IPS DF 19.7 (cell line): ENCODE measurements at regions not wholly inside any gene's neighbourhood (a gene's known extent, or its start where the extent isn't known, plus 50 kb on each side); places are given as distances from the start of the nearest gene placed in this dataset.

Experiments used
- DNase-seq: peaks from one replicate; pipeline ENCODE4 v3.0.0-alpha.2; 2013; ENCODE audit warnings: low read depth, low spot score

GRCh38 chr21:24131056-24131455 is 1476.2 kb downstream of the MRPL39 start:
- DNase-seq: no peak

DNA sequence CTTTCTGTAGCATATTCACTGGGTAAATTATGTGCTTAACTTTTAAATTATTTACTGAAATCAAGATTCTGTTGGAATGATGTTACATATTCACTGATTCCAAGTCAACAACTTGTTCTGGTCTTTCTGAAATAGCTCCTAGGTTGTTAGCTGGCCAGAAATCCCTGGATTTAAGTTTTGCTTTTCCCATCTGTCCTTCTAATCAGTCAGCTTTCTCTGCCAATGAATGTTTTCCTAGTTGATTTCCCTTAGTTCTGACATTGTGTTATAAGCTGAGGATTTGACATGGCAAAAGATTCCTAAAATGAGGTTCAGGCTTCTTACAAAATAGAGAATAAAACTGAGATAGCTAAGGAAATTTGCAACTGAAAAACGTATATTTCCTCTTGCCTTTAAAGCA is 1479.6 kb downstream of the MRPL39 start:
- DNase-seq: no peak

DNA sequence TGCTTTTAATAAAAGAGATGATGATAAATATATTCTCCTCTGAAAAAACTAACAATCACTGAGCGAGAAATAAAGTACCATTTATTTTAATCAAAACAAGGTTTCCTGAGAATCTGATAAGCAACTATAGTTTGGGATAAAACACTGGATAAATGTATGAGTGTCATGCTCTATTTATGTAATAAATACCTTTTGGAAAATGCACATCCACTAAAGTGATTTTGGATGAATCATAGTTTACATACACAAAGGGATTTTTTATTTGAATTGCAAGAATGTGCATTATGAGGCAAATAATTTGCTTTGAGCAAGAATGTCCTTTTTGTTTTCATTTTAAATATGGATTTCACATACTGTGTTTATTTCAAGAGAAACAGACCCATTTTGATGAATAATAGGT is 1483.5 kb downstream of the MRPL39 start:
- no peak for DNase-seq

DNA sequence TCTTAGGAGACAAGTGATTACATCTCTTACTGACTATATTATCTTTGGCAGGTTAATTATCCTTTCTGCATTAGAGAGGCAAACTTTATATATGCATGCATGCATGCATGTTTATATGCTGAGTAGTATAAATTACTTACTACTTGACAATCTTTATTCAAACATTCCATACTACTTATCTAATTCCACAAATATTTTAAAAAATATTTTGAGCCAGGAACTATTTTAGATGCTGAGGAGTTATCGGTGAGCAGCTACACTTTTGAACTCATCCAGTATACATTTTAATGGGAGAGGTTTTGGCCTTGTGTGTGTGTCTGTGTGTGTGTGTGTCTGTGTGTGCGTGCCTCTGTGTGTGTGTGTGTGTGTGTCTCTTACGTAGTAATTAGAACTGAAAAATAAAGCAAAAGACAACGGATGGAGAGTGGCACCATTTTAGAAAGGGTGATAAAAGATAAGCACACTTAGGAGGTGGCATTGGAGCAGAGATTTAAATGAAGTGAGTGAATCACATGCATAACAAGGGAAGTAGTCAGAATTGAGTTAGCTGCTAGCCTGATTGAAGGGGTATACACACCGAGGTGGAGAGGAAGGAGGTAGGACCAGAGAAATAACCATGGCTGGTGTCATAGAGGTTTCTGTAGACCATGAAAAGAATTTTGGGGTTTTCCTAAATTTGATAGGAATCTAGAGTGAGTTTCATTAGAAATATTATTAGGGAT is 1488.4 kb downstream of the MRPL39 start:
- DNase-seq: no peak

- DNase-seq: no peak
These were observed 1492.1 kb downstream of the MRPL39 start for GRCh38 chr21:24115141-24115540.

DNA sequence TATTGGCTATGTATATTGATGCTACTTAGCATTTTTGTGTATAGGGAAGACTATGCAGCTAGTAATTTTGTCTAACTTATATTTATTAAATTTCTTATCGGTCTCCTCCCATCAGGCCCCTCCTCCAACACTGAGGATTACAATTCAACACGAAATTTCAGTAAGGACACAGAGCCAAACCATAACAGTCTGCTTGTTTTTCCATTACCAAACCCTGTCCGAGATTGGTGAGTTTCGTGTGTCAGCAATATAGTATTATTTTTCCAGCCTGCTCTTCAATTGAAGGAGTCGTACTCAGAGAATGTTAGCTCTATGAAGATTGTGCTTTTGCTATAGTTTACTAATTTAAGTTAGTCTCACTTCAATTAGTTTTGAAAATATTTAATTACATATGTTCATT is 1495.3 kb downstream of the MRPL39 start:
- DNase-seq: no peak

DNA sequence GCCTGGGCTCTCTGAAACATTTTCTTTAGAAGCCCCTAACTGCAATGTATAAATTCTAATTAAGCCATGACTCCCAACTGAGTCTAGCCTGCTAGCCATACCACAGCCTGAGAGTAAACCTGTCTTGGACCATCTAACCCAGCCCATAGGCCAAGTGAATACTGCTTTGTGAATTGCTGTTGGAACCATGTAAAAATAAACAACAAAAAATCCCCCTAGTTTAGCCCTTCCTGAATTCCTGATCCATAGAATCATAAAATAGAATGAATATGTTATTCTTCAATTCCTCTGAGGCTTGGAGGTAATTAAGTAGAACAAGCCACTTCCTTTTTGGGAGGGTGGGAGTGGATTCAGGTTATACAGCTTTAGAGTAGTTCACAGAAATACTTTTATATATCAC is 1496.4 kb downstream of the MRPL39 start:
- no peak for DNase-seq

DNA sequence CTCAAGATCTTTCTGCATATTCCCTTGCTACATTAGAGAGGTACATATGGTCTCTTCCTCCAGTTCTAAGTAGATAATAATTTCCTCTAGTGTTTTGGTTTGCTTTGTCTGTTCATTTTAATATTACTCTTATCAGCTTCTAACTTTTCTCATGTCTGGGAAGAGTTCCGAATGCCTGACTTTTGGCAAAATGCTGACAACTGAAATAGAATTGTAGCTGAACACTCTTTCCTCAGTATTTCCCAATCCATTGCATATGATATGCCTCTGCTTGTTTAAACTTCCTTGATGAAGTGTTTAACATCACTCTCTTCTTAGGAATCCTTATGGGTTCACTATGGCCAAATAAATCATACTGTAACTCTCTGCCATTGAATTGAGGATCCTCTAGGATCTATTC is 1510.1 kb downstream of the MRPL39 start:
- no peak for DNase-seq

GRCh38 chr21:24096651-24097050 is 1510.6 kb downstream of the MRPL39 start:
- DNase-seq: no peak

GRCh38 chr21:24093032-24093431 is 1514.2 kb downstream of the MRPL39 start:
- no peak for DNase-seq

GRCh38 chr21:24076179-24076578 is 1531.1 kb downstream of the MRPL39 start:
- DNase-seq: no peak

- no peak for DNase-seq
These were observed 1551.6 kb downstream of the MRPL39 start for GRCh38 chr21:24055696-24056095.

- DNase-seq: no peak
These were observed 1557.0 kb downstream of the MRPL39 start for GRCh38 chr21:24050231-24050630.

- DNase-seq: no peak
These were observed 1560.3 kb downstream of the MRPL39 start for GRCh38 chr21:24046829-24047443.

DNA sequence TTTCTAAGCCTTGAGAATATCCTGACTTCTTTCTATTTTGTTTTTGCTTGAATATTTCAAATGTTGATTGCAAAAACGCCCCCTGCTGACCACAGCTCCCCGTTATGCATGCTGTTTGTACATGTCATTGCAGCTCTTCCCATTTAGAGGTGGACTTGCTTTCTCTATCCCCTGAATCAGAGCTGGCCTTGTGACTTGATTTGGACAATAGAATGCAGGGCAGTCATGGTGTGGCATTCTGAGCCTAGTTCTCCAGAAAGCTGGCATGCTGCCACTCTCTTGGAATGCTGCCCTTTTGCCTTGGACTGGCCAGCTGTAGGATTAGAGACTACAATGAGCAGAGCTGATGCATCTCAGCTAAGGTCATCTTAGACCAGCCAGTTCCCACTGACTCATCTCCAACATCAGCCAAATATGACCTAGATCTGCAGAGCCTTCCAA is 1561.5 kb downstream of the MRPL39 start:
- DNase-seq: no peak

DNA sequence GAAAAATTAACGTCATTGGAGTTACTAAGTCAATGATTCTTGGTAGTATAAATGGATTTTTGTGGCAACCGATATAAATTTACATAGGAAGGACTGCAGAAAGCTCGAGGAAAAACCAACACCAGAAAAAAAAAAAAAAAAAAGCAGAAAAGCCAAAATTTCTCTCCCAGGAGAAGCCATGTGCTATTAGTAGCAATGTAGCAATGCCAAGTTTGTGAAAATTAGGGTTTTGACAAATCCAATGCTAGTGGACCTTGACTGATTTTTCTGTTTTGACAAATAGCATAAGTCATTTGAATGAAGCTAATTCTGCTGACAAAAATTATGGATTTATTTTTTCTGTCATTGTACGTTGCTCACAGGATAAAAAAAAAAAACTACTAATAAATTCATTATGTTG is 1561.9 kb downstream of the MRPL39 start:
- no peak for DNase-seq

DNA sequence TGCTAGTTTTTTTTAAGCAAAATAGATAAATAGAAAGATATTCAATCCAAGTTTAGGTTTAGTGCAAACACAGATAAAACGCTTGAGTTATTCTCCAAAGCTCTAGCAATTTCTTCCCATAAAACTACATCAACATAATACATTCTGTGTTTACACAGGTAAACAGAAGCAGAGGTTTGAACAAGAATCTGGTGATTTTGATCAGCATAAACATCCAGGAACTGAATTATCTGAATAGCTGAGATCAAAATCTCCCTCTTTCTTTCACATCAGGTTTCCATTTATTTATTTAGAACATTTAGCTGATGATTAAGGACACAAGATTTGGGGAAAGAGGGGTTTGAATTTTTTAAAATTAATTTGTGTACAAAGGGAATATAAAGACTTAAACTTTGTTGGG is 1564.6 kb downstream of the MRPL39 start:
- DNase-seq: no peak

GRCh38 chr21:24032709-24033232 is 1574.5 kb downstream of the MRPL39 start:
- DNase-seq: no peak

DNA sequence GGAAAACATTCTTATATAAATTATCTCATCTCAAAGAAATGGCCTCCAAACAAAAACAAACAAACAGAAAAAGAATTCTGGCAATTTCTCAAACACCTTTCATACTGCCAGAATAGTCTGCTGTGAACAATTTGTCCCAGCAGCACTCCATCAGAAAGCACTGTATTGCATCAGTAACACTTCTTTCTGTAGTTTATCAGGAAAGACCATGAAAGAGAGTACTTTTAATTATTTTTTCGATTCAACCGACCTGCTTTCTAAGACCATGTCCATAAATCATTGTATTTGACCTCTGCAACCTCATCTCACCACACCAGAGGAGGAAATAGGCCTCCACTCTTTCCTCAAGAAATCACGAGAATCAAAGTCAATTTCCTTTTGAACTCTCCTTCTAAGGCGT is 1579.9 kb downstream of the MRPL39 start:
- no peak for DNase-seq

DNA sequence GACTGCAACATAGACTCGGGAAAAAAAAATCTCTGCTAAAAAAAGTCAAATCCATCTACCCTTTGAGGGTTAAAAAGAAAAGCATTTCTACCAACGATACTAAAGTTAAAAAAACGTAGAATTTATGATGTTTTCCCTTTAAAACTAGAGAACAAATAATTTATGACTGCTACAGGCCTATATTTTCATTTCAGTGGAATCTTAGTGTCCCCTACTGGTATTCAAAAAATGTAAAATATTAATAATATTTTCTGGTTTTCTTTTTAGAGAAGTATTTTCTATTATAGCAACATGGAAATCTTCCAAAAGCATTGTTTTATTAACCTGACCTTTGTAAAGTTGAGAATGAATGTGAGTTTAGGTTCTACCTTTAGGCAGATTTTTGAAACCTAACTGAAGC is 1582.2 kb downstream of the MRPL39 start:
- DNase-seq: no peak

- DNase-seq: no peak
These were observed 1583.3 kb downstream of the MRPL39 start for GRCh38 chr21:24023936-24024335.

GRCh38 chr21:24023402-24023801 is 1583.9 kb downstream of the MRPL39 start:
- DNase-seq: no peak

DNA sequence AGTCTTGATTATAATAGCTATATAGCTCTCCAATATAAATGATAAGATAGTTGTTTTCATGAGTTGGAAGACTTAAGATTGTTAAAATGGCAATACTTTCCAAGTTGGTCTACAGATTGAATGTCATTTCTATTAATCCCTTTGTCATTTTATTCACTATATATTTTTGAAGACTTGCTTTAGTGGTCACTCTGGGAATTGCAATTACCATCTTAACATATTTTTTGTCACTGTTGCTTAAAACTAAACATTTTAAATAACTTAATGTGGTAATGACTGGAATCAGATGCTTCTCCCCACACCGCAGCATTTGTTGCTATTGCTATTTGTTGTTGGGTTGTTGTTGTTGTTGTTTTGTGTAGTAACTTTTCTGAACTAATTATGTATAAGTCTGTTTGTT is 1592.9 kb downstream of the MRPL39 start:
- no peak for DNase-seq
